ENCODE measurements at regions not wholly inside any gene's neighbourhood (a gene's known extent, or its start where the extent isn't known, plus 50 kb on each side); places are given as distances from the start of the nearest gene placed in this dataset.
"Not testable (repeated sequence)": the region's sequence is repeated elsewhere in the genome, so short reads cannot be mapped to it uniquely, and the experiment has no call there.

- H3K36me3 ChIP-seq (replicated peaks), result no peaks in the 10 kb centered on the region
- no peak for DNase-seq (ENCODE audit: low spot score in 2 of 2)
- H3K27me3 ChIP-seq (ENCODE audit: low read depth), result no peaks in the 10 kb centered on the region
- in situ Hi-C loops (cut with MboI; ENCODE audit: low sequenced_read_pairs), result no loop called here
- no peak overlapping the region for H3K4me3 ChIP-seq
- H3K9me3 ChIP-seq, result no peaks in the 10 kb centered on the region
- no peaks in the 10 kb centered on the region for H3K4me1 ChIP-seq
Measured at GRCh38 chr2:12479065-12479601, 237.6 kb upstream of the TRIB2 start.

GRCh38 chr2:12484536-12485115 lies 232.1 kb upstream of the TRIB2 start:
- in situ Hi-C loops (cut with MboI; ENCODE audit: low sequenced_read_pairs), result no loop called here
- no peaks in the 10 kb centered on the region for H3K27me3 ChIP-seq (ENCODE audit: low read depth)
- H3K4me3 ChIP-seq, result no peak overlapping the region
- no peaks in the 10 kb centered on the region for H3K4me1 ChIP-seq
- no peaks in the 10 kb centered on the region for H3K9me3 ChIP-seq
- no peak for DNase-seq (ENCODE audit: low spot score in 2 of 2)
- no peaks in the 10 kb centered on the region for H3K36me3 ChIP-seq (replicated peaks)

GRCh38 chr2:12486205-12487118 lies 230.3 kb upstream of the TRIB2 start:
- in situ Hi-C loops (cut with MboI; ENCODE audit: low sequenced_read_pairs), result no loop called here
- H3K4me1 ChIP-seq, result no peaks in the 10 kb centered on the region
- H3K27me3 ChIP-seq (ENCODE audit: low read depth), result no peaks in the 10 kb centered on the region
- no peak for DNase-seq (ENCODE audit: low spot score in 2 of 2)
- no peak overlapping the region for H3K4me3 ChIP-seq
- H3K36me3 ChIP-seq (replicated peaks), result no peaks in the 10 kb centered on the region
- H3K9me3 ChIP-seq, result no peaks in the 10 kb centered on the region

GRCh38 chr2:12487253-12488004 lies 229.3 kb upstream of the TRIB2 start:
- in situ Hi-C loops (cut with MboI; ENCODE audit: low sequenced_read_pairs), result no loop called here
- DNase-seq (ENCODE audit: low spot score in 2 of 2), result no peak
- Histone ChIP-seq H3K4me1 (no peaks in the 10 kb centered on the region), H3K9me3 (no peaks in the 10 kb centered on the region), H3K27me3 (ENCODE audit: low read depth) (no peaks in the 10 kb centered on the region), H3K36me3 (replicated peaks) (no peaks in the 10 kb centered on the region), H3K4me3 (no peak overlapping the region)

- Histone ChIP-seq H3K9me3 (no peaks in the 10 kb centered on the region), H3K36me3 (replicated peaks) (no peaks in the 10 kb centered on the region), H3K4me3 (no peak overlapping the region), H3K27me3 (ENCODE audit: low read depth) (no peaks in the 10 kb centered on the region), H3K4me1 (no peaks in the 10 kb centered on the region)
- DNase-seq (ENCODE audit: low spot score in 2 of 2), result no peak
- in situ Hi-C loops (cut with MboI; ENCODE audit: low sequenced_read_pairs), result no loop called here
Measured at GRCh38 chr2:12488352-12489318, 228.1 kb upstream of the TRIB2 start.

- H3K9me3 ChIP-seq, result no peaks in the 10 kb centered on the region
- no peak for DNase-seq (ENCODE audit: low spot score in 2 of 2)
- no peaks in the 10 kb centered on the region for H3K27me3 ChIP-seq (ENCODE audit: low read depth)
- H3K4me1 ChIP-seq, result no peaks in the 10 kb centered on the region
- H3K36me3 ChIP-seq (replicated peaks), result no peaks in the 10 kb centered on the region
- in situ Hi-C loops (cut with MboI; ENCODE audit: low sequenced_read_pairs), result no loop called here
- H3K4me3 ChIP-seq, result no peak overlapping the region
Measured at GRCh38 chr2:12490641-12491040, 226.1 kb upstream of the TRIB2 start.

- H3K9me3 ChIP-seq; H3K27me3 ChIP-seq (ENCODE audit: low read depth); H3K36me3 ChIP-seq (replicated peaks); H3K4me3 ChIP-seq; in situ Hi-C loops (cut with MboI; ENCODE audit: low sequenced_read_pairs); DNase-seq (ENCODE audit: low spot score in 2 of 2); H3K4me1 ChIP-seq: not testable (repeated sequence)
Measured at GRCh38 chr2:12492360-12492759, 224.4 kb upstream of the TRIB2 start.

GRCh38 chr2:12493031-12493513 lies 223.7 kb upstream of the TRIB2 start:
- no peaks in the 10 kb centered on the region for H3K36me3 ChIP-seq (replicated peaks)
- no peaks in the 10 kb centered on the region for H3K27me3 ChIP-seq (ENCODE audit: low read depth)
- no peaks in the 10 kb centered on the region for H3K4me1 ChIP-seq
- no peak for DNase-seq (ENCODE audit: low spot score in 2 of 2)
- no peaks in the 10 kb centered on the region for H3K9me3 ChIP-seq
- no peak overlapping the region for H3K4me3 ChIP-seq
- in situ Hi-C loops (cut with MboI; ENCODE audit: low sequenced_read_pairs), result no loop called here

GRCh38 chr2:12495247-12495868 lies 221.4 kb upstream of the TRIB2 start:
- H3K27me3 ChIP-seq (ENCODE audit: low read depth), result no peaks in the 10 kb centered on the region
- in situ Hi-C loops (cut with MboI; ENCODE audit: low sequenced_read_pairs), result no loop called here
- DNase-seq (ENCODE audit: low spot score in 2 of 2), result no peak
- no peaks in the 10 kb centered on the region for H3K36me3 ChIP-seq (replicated peaks)
- no peaks in the 10 kb centered on the region for H3K4me1 ChIP-seq
- H3K9me3 ChIP-seq, result no peaks in the 10 kb centered on the region
- no peak overlapping the region for H3K4me3 ChIP-seq

GRCh38 chr2:12498286-12498685 lies 218.4 kb upstream of the TRIB2 start:
- in situ Hi-C loops (cut with MboI; ENCODE audit: low sequenced_read_pairs), result no loop called here
- no peak for DNase-seq (ENCODE audit: low spot score in 2 of 2)
- Histone ChIP-seq H3K4me3 (no peak overlapping the region), H3K9me3 (no peaks in the 10 kb centered on the region), H3K36me3 (replicated peaks) (no peaks in the 10 kb centered on the region), H3K4me1 (no peaks in the 10 kb centered on the region), H3K27me3 (ENCODE audit: low read depth) (no peaks in the 10 kb centered on the region)

GRCh38 chr2:12498704-12499103 lies 218.0 kb upstream of the TRIB2 start:
- in situ Hi-C loops (cut with MboI; ENCODE audit: low sequenced_read_pairs), result no loop called here
- Histone ChIP-seq H3K4me1 (no peaks in the 10 kb centered on the region), H3K9me3 (no peaks in the 10 kb centered on the region), H3K4me3 (no peak overlapping the region), H3K27me3 (ENCODE audit: low read depth) (no peaks in the 10 kb centered on the region), H3K36me3 (replicated peaks) (no peaks in the 10 kb centered on the region)
- DNase-seq (ENCODE audit: low spot score in 2 of 2), result no peak

GRCh38 chr2:12500899-12501298 lies 215.8 kb upstream of the TRIB2 start:
- no peak for DNase-seq (ENCODE audit: low spot score in 2 of 2)
- in situ Hi-C loops (cut with MboI; ENCODE audit: low sequenced_read_pairs), result no loop called here
- no peak overlapping the region for H3K4me3 ChIP-seq
- no peaks in the 10 kb centered on the region for H3K9me3 ChIP-seq
- no peaks in the 10 kb centered on the region for H3K36me3 ChIP-seq (replicated peaks)
- no peaks in the 10 kb centered on the region for H3K4me1 ChIP-seq
- no peaks in the 10 kb centered on the region for H3K27me3 ChIP-seq (ENCODE audit: low read depth)

All from HAP-1 (cell line).